GM19239 (cell line): ENCODE measurements at regions not wholly inside any gene's neighbourhood (a gene's known extent, or its start where the extent isn't known, plus 50 kb on each side); places are given as distances from the start of the nearest gene placed in this dataset.
"Not testable (repeated sequence)": the region's sequence is repeated elsewhere in the genome, so short reads cannot be mapped to it uniquely, and the experiment has no call there.

ENCODE experiments used
- DNase-seq: peaks from one replicate; pipeline ENCODE4 v3.0.0; 2011; ENCODE audit warnings: low spot score; ENCODE audit not compliant: insufficient read length
- FAIRE-seq: peaks from 2 replicates; lab custom pipeline; 2011; peaks lifted over from hg19 to GRCh38; lab: Jason Lieb, UNC

DNA sequence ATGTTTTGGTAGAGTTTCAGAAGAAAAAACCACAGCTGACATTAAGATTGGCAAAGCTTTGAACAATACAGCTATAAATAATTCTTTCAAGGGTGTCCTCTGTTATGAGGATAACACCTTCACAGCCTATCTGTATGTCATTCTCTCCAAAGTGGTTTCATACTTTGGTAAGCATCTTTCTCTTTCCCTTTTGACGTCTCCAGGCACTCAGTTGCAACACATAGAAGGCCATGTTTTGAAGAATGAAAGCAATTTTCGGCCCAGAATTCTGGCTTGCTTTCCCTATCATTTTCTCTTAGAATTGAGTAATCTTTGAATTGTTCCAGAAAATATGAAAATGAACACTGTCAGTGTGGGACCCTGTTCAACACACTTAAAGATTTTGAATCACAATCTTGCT lies 200.0 kb upstream of the CBLB start:
- FAIRE-seq: peak; percentile 94
- peak; percentile 44 for DNase-seq

DNA sequence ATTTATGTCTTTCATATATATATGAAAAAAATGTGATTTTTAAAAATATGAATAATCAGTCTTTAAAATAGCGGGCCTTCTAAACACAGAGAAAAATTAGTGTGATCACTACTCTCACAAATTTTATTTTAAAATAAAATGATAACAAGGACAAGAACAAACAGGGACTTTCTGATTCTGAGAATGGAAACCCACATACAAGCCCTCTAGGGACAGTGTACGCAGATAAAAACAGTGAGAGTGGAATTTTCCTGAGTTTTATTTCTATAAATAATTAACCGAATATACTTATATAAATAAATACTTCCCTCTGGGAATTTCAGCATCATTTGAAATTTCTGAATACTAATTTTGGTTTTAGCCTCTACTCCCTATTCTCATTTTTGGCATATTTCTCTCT lies 201.4 kb upstream of the CBLB start:
- no peak for FAIRE-seq
- no peak for DNase-seq

- no peak for FAIRE-seq
- DNase-seq: no peak
Measured at GRCh38 chr3:106071306-106071705, 202.5 kb upstream of the CBLB start.

GRCh38 chr3:106072596-106072995 lies 203.8 kb upstream of the CBLB start:
- FAIRE-seq: not testable (repeated sequence)

DNA sequence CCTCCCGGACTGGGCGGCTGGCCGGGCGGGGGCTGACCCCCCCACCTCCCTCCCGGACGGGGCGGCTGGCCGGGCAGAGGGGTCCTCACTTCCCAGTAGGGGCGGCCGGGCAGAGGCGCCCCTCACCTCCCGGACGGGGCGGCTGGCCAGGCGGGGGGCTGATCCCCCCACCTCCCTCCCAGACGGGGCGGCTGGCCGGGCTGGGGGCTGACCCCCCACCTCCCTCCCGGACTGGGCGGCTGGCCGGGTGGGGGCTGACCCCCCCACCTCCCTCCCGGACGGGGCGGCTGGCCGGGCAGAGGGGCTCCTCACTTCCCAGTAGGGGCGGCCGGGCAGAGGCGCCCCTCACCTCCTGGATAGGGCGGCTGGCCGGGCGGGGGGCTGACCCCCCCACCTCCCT lies 205.0 kb upstream of the CBLB start:
- DNase-seq, FAIRE-seq: not testable (repeated sequence)

More at GRCh38 chr3:106072596-106072995, 203.8 kb upstream of the CBLB start:
- not testable (repeated sequence) for DNase-seq

GRCh38 chr3:106075731-106076130 lies 206.9 kb upstream of the CBLB start:
- DNase-seq, FAIRE-seq: not testable (repeated sequence)

DNA sequence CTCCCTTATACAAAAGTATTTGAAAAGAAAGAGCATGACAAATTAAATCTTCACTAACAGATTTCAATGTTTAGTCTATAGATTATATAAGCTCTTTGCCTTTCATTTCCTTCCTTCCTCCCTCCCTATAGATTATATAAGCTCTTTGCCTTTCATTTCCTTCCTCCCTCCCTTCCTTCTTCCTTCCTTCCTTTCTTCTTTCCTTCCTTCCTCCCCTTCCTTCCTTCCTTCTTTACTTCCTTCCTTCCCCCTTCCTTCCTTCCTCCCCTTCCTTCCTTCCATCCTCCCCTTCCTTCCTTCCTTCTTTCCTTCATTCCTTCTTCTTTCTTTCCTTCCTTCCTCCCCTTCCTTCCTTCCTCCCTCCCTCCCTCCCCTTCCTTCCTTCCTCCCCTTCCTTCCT lies 209.8 kb upstream of the CBLB start:
- DNase-seq: no peak
- no peak for FAIRE-seq

DNA sequence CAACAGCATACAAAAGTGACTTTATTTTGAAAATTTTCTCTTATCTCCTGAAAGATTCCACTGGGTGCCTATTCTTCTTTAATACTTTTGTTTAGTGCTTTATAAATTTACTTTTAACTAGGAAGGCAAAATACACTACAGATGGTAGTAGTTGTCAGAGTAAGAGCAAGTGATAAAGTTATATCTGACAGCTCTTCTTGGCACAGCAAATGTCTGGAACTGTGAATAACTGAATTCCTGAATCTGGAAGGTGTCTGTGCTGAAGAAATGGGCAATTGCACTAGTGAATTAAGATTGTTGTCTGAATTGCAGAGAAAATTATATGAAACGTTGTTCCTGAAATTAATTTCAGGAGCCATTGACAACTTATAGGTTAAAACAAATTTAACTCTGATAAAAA lies 213.8 kb upstream of the CBLB start:
- FAIRE-seq (no peak), DNase-seq (no peak)

- FAIRE-seq: peak; percentile 60
- DNase-seq: no peak
Measured at GRCh38 chr3:106083207-106083606, 214.4 kb upstream of the CBLB start.

GRCh38 chr3:106083854-106084253 lies 215.0 kb upstream of the CBLB start:
- FAIRE-seq (no peak), DNase-seq (no peak)

GRCh38 chr3:106086038-106086437 lies 217.2 kb upstream of the CBLB start:
- no peak for DNase-seq
- no peak for FAIRE-seq

GRCh38 chr3:106086636-106087035 lies 217.8 kb upstream of the CBLB start:
- FAIRE-seq: no peak
- no peak for DNase-seq

DNA sequence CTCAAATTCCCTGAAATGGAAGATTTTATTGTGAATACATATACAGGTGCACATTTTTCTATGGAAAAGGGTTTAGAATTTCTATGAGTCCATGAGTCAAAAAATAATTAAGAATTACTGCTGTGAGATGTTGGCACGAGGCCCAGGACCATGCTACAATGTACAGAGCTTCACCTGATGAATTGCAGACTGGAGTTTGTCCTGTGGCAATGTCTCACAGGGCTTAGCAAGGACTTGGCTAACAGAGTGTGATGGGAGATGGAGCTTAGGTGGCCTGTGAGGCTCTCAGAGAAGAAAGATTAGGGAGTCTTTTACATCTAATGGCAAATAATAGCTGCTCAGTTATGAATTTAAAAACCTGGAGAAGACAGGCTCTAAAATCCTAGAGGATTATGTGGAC lies 219.5 kb upstream of the CBLB start:
- FAIRE-seq: no peak
- no peak for DNase-seq

GRCh38 chr3:106088899-106089298 lies 220.1 kb upstream of the CBLB start:
- no peak for DNase-seq
- peak; percentile 76 for FAIRE-seq

DNA sequence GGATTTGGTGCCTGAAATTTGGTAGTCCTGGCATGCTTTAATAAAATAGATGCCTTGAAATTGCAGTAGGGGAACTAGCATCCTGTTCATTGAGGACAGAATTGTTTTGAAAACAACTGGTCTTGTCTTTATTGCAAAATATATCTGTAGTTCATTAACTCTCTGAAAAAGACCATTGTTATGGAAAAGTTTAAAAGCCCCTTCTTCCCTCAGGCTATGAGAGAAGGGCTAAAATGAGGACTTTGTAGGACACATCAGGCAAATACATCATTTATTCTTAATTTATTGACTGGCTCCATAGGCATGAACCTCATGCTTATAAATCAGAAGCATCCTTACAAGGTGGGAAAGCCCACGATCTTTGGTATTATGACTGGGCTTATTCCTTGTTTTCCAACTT lies 221.0 kb upstream of the CBLB start:
- DNase-seq (no peak), FAIRE-seq (no peak)

GRCh38 chr3:106092792-106093191 lies 224.0 kb upstream of the CBLB start:
- FAIRE-seq (no peak), DNase-seq (no peak)

GRCh38 chr3:106093616-106094015 lies 224.8 kb upstream of the CBLB start:
- FAIRE-seq (peak; percentile 8), DNase-seq (no peak)

GRCh38 chr3:106097817-106098435 lies 229.1 kb upstream of the CBLB start:
- DNase-seq (no peak), FAIRE-seq (no peak)

DNA sequence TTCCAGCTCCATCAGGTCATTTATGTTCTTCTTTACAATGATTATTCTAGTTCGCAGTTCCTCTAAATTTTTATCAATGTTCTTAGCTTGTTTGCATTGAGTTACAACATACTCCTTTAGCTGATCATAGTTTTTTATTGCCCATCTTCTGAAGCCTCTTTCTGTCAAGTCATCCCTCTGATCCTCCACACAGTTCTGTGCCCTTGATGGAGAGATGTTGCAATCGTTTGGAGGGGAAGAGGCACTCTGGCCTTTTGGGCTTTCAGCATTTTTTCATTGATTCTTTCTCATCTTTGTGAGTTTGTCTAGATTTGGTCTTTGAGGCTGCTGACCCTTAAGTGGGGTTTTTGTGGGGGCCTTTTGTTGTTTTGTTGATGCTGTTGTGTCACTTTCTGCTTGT lies 234.6 kb upstream of the CBLB start:
- peak; percentile 14 for FAIRE-seq
- no peak for DNase-seq

DNA sequence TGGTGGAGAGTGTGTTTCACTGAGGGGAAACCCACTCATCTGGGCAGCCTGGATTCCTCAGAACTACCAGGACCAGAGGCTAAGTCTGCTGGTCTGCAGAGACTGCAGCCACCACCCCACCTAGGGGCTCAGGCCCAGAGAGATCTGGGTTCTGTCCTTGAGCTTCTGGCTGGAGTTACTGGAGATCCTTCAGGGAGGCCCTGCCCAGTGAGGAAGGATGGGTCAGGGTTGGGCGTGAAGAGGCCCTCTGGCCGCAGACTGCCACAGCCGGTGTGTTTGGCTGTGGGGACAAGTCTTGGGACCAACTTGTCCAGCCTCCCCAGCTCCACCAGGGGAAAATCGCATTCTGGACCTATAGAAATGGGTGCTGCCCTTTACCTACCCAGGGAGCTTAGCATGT lies 235.3 kb upstream of the CBLB start:
- DNase-seq (no peak), FAIRE-seq (no peak)

DNA sequence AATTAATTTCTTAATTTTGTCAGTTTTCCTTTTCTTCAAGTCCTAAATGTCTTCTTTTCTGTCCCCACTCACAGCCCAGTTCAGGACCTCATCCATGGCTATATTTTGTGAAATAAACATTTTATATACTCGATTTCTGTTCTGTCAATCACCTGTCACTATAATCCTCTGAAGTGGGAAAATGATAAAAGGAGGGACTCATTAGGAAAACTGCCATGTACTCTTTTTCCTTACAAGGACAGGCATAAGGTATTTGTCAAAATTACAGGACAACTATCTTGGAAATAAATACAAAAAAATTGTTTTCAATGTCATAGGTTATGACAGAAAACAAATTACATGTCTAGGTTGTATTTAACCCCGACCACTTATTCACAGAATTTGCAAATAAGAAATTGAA lies 240.1 kb upstream of the CBLB start:
- FAIRE-seq (peak; percentile 47), DNase-seq (no peak)

DNA sequence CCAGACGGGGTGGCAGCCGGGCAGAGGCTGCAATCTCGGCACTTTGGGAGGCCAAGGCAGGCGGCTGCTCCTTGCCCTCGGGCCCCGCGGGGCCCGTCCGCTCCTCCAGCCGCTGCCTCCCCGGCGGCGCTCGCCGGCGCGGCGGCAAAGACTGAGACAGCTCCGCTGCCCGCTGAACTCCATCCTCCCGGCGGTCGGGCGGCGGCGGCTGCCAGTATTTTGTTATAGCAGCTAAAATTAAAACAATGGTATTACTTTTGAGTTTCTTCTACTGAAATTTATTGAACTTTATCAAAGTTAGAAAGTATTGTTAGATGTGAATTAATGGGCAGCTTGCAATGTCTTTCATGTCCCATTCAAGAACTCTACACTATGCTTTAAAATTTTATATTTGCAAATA lies 243.7 kb upstream of the CBLB start:
- not testable (repeated sequence) for FAIRE-seq, DNase-seq

DNA sequence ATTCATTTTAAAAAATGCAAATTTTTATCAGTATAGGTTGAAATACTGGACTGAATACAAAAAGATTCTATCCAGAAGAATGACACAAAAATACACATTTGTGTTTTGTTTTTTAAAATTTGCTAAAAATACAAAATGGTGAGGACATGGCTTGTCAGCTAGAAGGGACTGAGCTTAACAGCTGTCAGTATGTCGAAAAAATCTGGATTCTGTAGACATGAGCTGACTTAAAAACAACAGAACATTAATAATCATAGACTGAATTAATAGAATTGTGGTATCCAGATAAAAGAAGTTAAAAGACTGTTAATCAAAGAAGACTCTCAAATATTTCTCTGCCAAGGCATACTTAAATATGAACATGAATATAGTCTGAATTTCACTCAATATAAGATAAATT lies 244.9 kb upstream of the CBLB start:
- no peak for DNase-seq
- FAIRE-seq: no peak
